ENCODE measurements at regions not wholly inside any gene's neighbourhood (a gene's known extent, or its start where the extent isn't known, plus 50 kb on each side); places are given as distances from the start of the nearest gene placed in this dataset.

GRCh38 chr2:199707593-199708185 lies 143.3 kb downstream of the FTCDNL1 start:
- no peak for DNase-seq (ENCODE audit: low read depth)

- DNase-seq (ENCODE audit: low read depth) = no peak
Observed at GRCh38 chr2:199705538-199705937, 145.5 kb downstream of the FTCDNL1 start.

DNA sequence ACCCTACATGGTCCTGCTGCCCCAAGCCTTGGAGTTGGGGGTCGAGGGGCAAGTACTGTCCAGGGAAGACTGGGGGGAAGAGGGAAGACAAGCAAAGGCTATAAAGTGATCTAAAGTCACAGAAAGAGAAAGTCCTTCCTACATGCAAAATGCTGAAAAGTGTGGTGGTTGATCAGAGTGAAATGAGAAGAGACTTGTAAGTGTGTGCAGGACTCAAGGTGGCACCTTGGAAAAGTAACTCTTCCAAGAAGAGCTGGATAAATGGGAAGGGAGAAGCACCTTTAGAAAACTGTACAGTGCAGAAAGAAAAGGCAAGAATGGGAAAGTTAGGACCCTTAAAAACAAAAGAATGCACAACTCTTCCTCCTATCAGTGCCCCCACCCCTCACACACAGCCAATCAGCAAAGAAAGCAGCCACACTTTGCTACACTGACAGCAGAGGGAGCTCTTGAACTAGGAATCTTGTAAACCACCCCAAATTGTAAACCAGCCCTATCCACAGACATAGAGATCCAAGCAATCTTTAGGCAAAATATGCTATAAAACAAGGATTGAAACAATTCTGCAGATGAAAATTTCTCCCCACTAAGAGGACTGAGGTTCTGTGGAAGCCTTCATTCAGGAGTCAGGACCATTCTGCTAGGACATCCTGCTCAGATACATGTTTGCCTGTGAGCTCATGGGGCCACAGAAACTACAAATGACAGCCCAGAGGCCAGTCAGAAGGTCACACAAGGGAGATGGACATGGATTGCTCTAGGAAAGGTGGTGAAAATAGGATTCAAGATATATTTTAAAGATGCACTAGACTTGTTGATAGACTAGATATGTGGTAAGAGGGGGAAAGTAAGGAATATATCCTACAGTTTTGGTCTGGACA lies 146.4 kb downstream of the FTCDNL1 start:
- DNase-seq (ENCODE audit: low read depth) = peak; percentile 15

- DNase-seq (ENCODE audit: low read depth) = no peak
Observed at GRCh38 chr2:199703199-199703598, 147.8 kb downstream of the FTCDNL1 start.

DNA sequence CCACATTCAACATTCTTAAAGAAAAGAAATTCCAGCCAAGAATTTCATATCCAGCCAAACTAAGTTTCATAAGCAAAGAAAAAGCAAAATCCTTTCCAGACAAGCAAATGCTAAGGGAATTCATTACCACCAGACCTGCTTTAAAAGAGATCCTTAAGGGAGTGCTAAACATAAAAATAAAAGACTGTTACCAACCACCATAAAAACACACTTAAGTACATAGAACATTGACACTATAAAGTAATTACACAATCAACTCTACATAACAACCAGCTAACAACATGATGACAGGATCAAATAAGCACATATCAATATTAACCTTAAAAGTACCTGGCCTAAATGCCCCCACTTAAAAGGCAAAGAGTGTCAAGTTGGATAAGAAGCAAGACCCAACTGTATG lies 153.5 kb downstream of the FTCDNL1 start:
- DNase-seq (ENCODE audit: low read depth) = no peak

- no peak for DNase-seq (ENCODE audit: low read depth)
Observed at GRCh38 chr2:199696048-199696447, 154.9 kb downstream of the FTCDNL1 start.

DNA sequence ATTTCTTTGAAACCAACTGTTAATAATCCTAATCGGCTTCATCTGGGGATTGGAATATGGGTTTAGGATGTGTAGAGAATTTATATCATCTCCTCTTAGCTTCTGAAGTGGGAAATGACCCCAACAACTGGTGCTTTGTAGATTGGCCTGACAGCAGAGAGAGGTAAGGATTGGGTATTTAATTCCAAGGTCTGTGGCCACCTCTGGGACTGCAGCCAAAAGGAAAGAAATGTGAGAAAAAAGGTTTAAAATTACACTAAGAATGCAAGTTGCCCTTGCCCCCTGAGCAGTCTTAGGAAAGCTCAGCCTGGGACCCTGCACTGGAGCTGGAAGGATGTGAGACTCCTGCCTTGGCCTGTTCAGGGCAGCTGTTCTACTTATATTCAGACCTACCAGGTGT lies 157.1 kb downstream of the FTCDNL1 start:
- DNase-seq (ENCODE audit: low read depth) = no peak

DNA sequence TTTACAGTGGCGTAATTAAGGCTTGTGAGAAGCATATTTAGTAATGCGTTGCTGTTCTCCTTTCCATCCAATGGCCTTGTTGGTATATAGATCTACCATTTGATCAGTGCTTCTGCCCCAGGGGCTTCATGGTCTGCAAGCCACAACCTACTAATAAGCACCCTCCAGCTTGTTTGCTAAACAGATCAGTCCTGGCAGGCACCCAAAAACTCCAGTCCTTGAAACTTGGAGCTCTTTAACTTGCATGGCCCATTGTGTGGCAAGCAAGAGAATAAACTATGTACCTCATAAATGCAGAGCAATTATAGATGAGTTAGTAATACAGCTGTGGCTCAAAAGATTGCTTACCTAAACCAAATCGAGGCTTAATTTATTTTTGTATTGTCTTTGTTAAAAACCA lies 158.5 kb downstream of the FTCDNL1 start:
- peak; percentile 16 for DNase-seq (ENCODE audit: low read depth)

DNA sequence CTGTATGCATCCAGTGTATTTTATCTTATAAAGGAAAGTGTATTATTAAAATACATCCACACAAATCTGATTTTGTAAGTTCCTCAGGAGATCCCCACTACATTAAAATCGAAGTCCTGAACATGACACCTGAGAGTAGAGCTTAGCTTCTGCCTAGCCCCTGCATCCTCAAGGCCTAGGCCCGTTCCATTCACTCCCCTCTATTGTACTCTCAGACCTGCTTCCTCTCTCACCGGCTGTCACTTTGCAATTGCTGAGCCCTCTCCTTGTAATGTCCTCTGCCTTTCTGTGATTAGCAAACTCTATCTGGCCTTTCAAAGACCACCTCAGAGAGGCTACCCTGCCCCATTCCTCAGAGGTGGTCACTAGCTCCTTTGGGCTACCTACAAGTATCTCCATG lies 160.8 kb downstream of the FTCDNL1 start:
- DNase-seq (ENCODE audit: low read depth) = no peak

DNA sequence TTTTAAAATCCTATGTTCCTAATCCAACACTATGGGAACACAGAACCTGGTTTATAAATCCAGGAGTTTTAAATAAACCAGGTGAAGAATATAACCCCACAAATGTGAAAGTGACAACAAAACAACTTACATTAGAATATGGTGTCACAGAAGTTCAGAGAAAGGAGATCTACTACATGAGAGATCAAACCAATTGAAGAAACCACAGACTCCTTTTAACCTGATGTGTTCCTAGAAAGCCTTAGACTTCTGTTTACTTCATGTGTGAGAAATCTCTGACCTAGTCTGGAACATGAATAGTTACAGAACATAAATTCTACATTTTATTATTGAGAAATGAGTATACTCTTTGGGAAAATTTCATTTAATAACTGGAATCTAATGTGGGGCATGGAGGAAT lies 165.3 kb downstream of the FTCDNL1 start:
- no peak for DNase-seq (ENCODE audit: low read depth)

DNA sequence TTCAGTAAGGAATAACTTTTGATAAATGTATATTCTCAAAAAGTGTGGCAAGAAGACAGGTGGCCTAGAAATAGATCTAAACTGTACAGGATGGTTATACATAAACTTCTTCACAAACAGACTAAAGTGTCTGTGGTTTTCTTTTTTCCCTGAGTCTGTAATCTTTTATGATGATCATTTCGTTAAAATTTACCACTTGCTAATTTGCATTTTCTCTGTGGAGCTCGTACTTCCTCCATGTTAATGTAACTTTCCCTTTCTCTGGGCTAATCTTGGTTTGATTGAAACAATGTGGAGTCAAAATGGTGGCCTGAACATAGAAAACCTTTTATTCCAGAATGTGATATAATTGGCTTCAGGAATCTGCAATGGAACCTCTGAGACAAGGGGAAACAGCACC lies 166.2 kb downstream of the FTCDNL1 start:
- no peak for DNase-seq (ENCODE audit: low read depth)

DNA sequence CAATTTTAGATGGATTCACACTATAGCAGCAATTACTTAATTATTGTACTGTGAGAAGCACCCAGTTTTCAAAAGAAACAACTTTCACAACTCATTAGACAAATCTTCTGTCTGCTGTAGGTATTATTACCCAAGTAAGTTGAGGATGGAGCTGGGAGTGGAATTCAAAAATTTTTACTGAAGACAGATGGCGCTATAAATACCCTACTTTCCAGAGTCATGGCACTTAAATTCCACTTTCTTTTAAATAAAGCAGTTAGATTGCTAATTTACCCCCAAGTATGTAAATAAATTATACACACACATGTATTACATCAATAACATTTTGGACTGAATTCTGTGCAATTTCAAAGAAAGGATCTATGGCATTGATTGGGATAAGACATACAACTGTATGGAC lies 166.8 kb downstream of the FTCDNL1 start:
- DNase-seq (ENCODE audit: low read depth) = no peak

GRCh38 chr2:199682001-199682400 lies 169.0 kb downstream of the FTCDNL1 start:
- no peak for DNase-seq (ENCODE audit: low read depth)

GRCh38 chr2:199680482-199680881 lies 170.5 kb downstream of the FTCDNL1 start:
- DNase-seq (ENCODE audit: low read depth) = no peak

- DNase-seq (ENCODE audit: low read depth) = no peak
Observed at GRCh38 chr2:199679883-199680282, 171.1 kb downstream of the FTCDNL1 start.

DNA sequence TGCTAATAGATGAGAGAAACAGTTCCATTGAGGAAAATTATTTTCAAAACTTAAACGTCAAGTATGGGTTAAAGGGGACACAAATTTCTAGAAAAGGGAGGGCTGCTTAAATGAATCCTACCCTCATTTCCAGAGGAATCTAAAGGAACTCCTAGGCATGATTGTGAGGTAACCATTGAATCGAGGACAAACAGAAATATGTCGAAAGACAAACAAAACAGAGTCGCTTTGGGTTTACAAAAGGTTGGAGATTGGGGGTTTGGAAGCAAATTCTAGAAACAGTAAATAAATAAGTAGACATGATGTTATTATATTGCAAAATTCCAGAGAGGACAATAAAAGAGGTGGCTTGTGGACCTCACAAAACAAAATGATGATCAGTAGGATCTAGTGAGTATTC lies 173.1 kb downstream of the FTCDNL1 start:
- no peak for DNase-seq (ENCODE audit: low read depth)

GRCh38 chr2:199668645-199669044 lies 182.3 kb downstream of the FTCDNL1 start:
- no peak for DNase-seq (ENCODE audit: low read depth)

GRCh38 chr2:199663157-199663556 lies 187.8 kb downstream of the FTCDNL1 start:
- DNase-seq (ENCODE audit: low read depth) = no peak

DNA sequence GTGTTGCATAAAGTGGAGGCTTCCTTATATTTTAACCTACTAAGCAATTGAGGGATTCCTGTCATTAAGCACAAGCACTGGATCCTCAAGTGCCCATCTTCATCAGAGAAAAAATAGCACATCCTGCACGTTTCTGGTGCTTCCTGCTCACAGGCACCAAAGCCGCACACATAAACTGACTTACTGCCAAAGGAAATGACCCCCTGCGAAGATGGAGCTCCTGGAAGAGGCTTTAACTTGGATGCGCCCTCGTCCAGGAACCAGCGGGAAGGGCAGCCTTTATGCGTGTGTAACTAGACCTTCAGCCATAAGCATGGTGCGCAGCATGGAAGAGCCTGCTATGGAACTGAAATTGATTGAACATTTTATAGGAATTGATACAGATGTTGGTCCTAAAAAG lies 188.7 kb downstream of the FTCDNL1 start:
- DNase-seq (ENCODE audit: low read depth) = no peak

GRCh38 chr2:199660167-199660566 lies 190.8 kb downstream of the FTCDNL1 start:
- DNase-seq (ENCODE audit: low read depth) = no peak

- peak; percentile 53 for DNase-seq (ENCODE audit: low read depth)
Observed at GRCh38 chr2:199659207-199659606, 191.8 kb downstream of the FTCDNL1 start.

GRCh38 chr2:199646439-199646838 lies 188.7 kb upstream of the SATB2 start:
- no peak for DNase-seq (ENCODE audit: low read depth)

GRCh38 chr2:199631129-199631528 lies 173.4 kb upstream of the SATB2 start:
- no peak for DNase-seq (ENCODE audit: low read depth)

GRCh38 chr2:199629301-199629700 lies 171.6 kb upstream of the SATB2 start:
- no peak for DNase-seq (ENCODE audit: low read depth)
